Heart left ventricle (tissue), 16 donors: ENCODE measurements at regions not wholly inside any gene's neighbourhood (a gene's known extent, or its start where the extent isn't known, plus 50 kb on each side); places are given as distances from the start of the nearest gene placed in this dataset.

ENCODE experiments used
- ATAC-seq, 4 donors: fragments of 200-7000 bp; cut with Tn5 transposase; one replicate each; pipeline ENCODE4 v1.9.1; 2020 to 2022; ENCODE audit warnings: moderate library complexity in 4 of 4, mild to moderate bottlenecking in 3 of 4, moderate number of reproducible peaks in 1 of 4
- DNase-seq, 5 donors: peaks; one replicate each; pipeline ENCODE4 v3.0.0-alpha.2; 2020
- H3K27ac ChIP-seq, 12 donors: fragments of 200-600 bp; sonication (generic) in 4 of 12; one replicate each; pipeline versions ENCODE4 v1.5.0 to v1.8.0; 2016 to 2022; ENCODE audit warnings: mild to moderate bottlenecking in 2 of 12
- H3K27me3 ChIP-seq, 9 donors: fragments of 200-600 bp; sonication (generic) in 2 of 9; one replicate each; pipeline versions ENCODE4 v1.5.1 to v1.8.0; 2016 to 2022; ENCODE audit warnings: mild to moderate bottlenecking in 3 of 9
- H3K36me3 ChIP-seq, 9 donors: fragments of 200-600 bp; sonication (generic) in 2 of 9; one replicate each; pipeline versions ENCODE4 v1.5.0 to v1.8.0; 2018 to 2022; ENCODE audit warnings: mild to moderate bottlenecking in 2 of 9
- H3K4me1 ChIP-seq, 12 donors: fragments of 200-600 bp; sonication (generic) in 4 of 12; one replicate each; pipeline versions ENCODE4 v1.5.0 to v1.8.0; 2016 to 2022; ENCODE audit warnings: mild to moderate bottlenecking in 3 of 12
- H3K4me3 ChIP-seq, 12 donors: fragments of 200-600 bp; sonication (generic) in 4 of 12; one replicate each; pipeline versions ENCODE4 v1.5.0 to v1.8.0; 2017 to 2022; ENCODE audit warnings: mild to moderate bottlenecking in 9 of 12, moderate library complexity in 4 of 12
- H3K9me3 ChIP-seq, 12 donors: fragments of 200-600 bp; sonication (generic) in 4 of 12; one replicate each; pipeline versions ENCODE4 v1.5.0 to v1.8.0; 2016 to 2022; ENCODE audit warnings: mild to moderate bottlenecking in 1 of 12
- CTCF ChIP-seq, 12 donors: fragments of 200-600 bp; sonication (generic) in 4 of 12; IDR thresholded peaks; one replicate each; pipeline versions ENCODE4 v1.5.0 to v1.8.0; 2018 to 2022; ENCODE audit warnings: antibody characterized with exemption in 12 of 12, mild to moderate bottlenecking in 5 of 12
- POLR2A ChIP-seq, 2 donors: fragments of 450-650 bp; IDR thresholded peaks; one replicate each; pipeline ENCODE4 v1.6.1; 2017; ENCODE audit warnings: antibody characterized with exemption in 2 of 2, mild to moderate bottlenecking in 2 of 2, moderate library complexity in 2 of 2
- WGBS, 4 donors: extraction: QIAGEN DNeasy Blood & Tissue Kit in 2 of 4; methylation state at CpG; one replicate each; pipeline versions ENCODE4 v1.1.5 to v1.1.7; 2013 to 2018; 5-methylcytosine and 5-hydroxymethylcytosine counted together
- intact Hi-C, 10 donors: fragments of 100-400 bp; cut with DNase I; formaldehyde crosslinking; loops; one replicate each; pipeline versions ENCODE4 v1.11.1 to v1.14.2; 2022
- donor health status: ischemic (EF 13 %, LVEDD 7.1; RV severe dilation, severe dysfunction).
- donor health status: healthy with polysubstance abuse.
- donor health status: DM: no; HTN: yes; CAD: no.
- donor health status: DM: no; HTN: no; CAD: no.
- donor health status: ischemic (EF 25% LVEDD 6.9; RV normal size, moderate dysfunction).
- donor health status: ischemic (EF 25% LVEDD 5.7; RV mildly dilated, moderate dysfunction).
- donor health status: healthy.
- donor health status: DM: yes; HTN: yes; CAD: no.
- donor health status: ischemic (EF 35%, LVEDD 5.7; RV mildly dilated, moderate dysfunction).
- donor health status: nonischemic (EF 11% LVEDD 7.7; RV severe dilation, severe dysfunction).
- donor health status: DM: yes; HTN: yes; CAD: no.
- donor health status: PGD.
- donor health status: ischemic (EF 29% LVEDD 5.4; RV normal size, mild dysfunction).
- donor health status: nonischemic (EF 23%, LVEDD 6.1; RV moderate dilation, normal function).

GRCh38 chr5:63495225-63495624 lies 467.0 kb downstream of the HTR1A start:
- DNase-seq (no peak), ATAC-seq (no peak)
- Histone ChIP-seq H3K4me3 (no peak overlapping the region), H3K27me3 (no peaks in the 10 kb centered on the region), H3K4me1 (no peaks in the 10 kb centered on the region), H3K9me3 (no peaks in the 10 kb centered on the region), H3K27ac (no peak overlapping the region), H3K36me3 (no peaks in the 10 kb centered on the region)
- TF ChIP-seq CTCF (IDR thresholded peaks at IDR 0.05) (no peak), POLR2A (IDR thresholded peaks at IDR 0.05) (no peak)
- intact Hi-C loops, result no loop called here

GRCh38 chr5:63483338-63483737 lies 478.9 kb downstream of the HTR1A start:
- no peak for DNase-seq
- Histone ChIP-seq H3K36me3 (no peaks in the 10 kb centered on the region), H3K27me3 (no peaks in the 10 kb centered on the region), H3K9me3 (peaks cover 0 to 17% (median 0%) of the 10 kb centered on the region in 12 donors), H3K27ac (no peak overlapping the region), H3K4me1 (no peaks in the 10 kb centered on the region), H3K4me3 (no peak overlapping the region)
- intact Hi-C loops, result no loop called here
- WGBS, 4 donors, result 80 to 85% (median 82%) methylated on average over 1 of the region's 1 CpG
- ATAC-seq, result no peak
- TF ChIP-seq CTCF (IDR thresholded peaks at IDR 0.05) (no peak), POLR2A (IDR thresholded peaks at IDR 0.05) (no peak)

GRCh38 chr5:63473335-63473967 lies 488.8 kb downstream of the HTR1A start:
- Histone ChIP-seq H3K4me3 (no peak overlapping the region), H3K4me1 (no peaks in the 10 kb centered on the region), H3K27ac (no peak overlapping the region), H3K36me3 (no peaks in the 10 kb centered on the region), H3K9me3 (peaks cover 0 to 15% (median 0%) of the 10 kb centered on the region in 12 donors), H3K27me3 (no peaks in the 10 kb centered on the region)
- DNase-seq (no peak), ATAC-seq (no peak)
- TF ChIP-seq POLR2A (IDR thresholded peaks at IDR 0.05), result no peak
- no peak for TF ChIP-seq CTCF (IDR thresholded peaks at IDR 0.05)
- intact Hi-C loops, result no loop called here
- 63 to 82% (median 76%) methylated on average over 1 of the region's 1 CpG for WGBS, 4 donors

GRCh38 chr5:63456279-63456678 lies 506.0 kb downstream of the HTR1A start:
- TF ChIP-seq POLR2A (IDR thresholded peaks at IDR 0.05), result no peak
- TF ChIP-seq CTCF (IDR thresholded peaks at IDR 0.05), result no peak
- WGBS, 4 donors, result 81 to 92% (median 89%) methylated on average over 1 of the region's 1 CpG
- intact Hi-C loops, result no loop called here
- Histone ChIP-seq H3K27ac (no peak overlapping the region), H3K4me1 (no peaks in the 10 kb centered on the region), H3K27me3 (no peaks in the 10 kb centered on the region), H3K4me3 (no peak overlapping the region), H3K9me3 (no peaks in the 10 kb centered on the region), H3K36me3 (no peaks in the 10 kb centered on the region)
- no peak for DNase-seq
- ATAC-seq, result no peak
